NCI-H2227 (cell line): ENCODE measurements at regions not wholly inside any gene's neighbourhood (a gene's known extent, or its start where the extent isn't known, plus 50 kb on each side); places are given as distances from the start of the nearest gene placed in this dataset.

Source experiments
- DNase-seq: peaks from one replicate; lab custom pipeline; 2025; ENCODE audit not compliant: unreplicated experiment; lab: John Stamatoyannopoulos, UW

DNA sequence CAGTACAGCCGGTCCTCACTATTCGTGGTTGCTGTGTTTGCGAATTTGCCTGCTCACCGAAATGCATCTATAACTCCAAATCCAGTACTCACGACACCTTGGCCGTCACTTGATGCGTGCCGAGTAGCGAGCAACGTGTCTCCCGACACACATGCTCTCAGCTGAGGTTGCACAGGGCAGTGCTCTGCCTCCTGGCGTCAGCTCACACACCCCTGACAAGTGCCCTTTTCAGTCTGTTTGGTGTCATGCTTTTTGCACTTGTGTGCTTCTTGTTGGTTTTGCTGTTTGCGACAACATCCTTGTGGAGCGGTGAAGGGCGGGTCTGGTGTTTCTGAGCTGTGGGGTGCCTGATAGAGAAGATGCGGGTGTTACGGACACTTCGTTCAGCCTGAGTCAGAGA lies 110.4 kb upstream of the RFLNA start:
- no peak for DNase-seq

- no peak for DNase-seq
These were observed 108.8 kb upstream of the RFLNA start for GRCh38 chr12:124185971-124186686.

- DNase-seq: no peak
These were observed 106.8 kb upstream of the RFLNA start for GRCh38 chr12:124188084-124188483.

GRCh38 chr12:124188561-124189405 lies 106.1 kb upstream of the RFLNA start:
- DNase-seq: no peak

GRCh38 chr12:124190312-124191023 lies 104.4 kb upstream of the RFLNA start:
- DNase-seq: no peak

DNA sequence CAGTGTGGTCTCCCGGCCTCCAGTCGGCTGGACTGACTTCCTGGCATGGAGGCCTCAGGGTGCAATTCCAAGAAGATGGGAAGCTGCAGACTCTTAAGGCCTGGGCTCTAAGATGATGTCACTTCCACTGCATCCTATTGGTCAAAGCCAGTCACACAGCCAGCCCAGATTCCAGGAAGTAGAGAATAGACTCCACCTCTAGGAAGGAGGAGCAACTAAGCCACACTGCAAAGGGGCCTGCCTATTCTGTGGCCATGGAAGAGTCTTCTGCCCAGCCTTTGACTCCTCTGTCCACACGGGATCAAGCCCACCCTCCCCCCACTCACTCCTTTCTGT lies 103.9 kb upstream of the RFLNA start:
- no peak for DNase-seq

DNA sequence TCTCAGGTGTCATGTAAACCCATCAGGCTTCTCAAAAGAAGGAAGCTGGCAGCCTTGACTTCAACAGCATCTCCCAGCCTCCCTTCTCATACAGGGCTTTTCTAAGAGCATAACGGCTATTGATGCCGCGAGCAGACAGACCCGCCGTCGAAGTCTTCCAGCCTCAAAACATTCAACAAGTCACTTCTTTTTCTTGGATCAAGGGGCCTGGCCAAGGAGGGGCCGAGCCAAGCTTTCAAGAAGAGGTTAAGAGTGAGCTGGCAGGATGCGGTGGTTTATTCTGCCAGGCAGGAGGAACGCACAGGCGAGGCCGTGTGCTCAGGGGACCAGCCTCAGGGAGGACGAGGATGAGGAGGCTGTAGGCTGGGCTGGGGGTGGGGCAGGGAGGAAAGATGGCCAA lies 102.9 kb upstream of the RFLNA start:
- DNase-seq: no peak

DNA sequence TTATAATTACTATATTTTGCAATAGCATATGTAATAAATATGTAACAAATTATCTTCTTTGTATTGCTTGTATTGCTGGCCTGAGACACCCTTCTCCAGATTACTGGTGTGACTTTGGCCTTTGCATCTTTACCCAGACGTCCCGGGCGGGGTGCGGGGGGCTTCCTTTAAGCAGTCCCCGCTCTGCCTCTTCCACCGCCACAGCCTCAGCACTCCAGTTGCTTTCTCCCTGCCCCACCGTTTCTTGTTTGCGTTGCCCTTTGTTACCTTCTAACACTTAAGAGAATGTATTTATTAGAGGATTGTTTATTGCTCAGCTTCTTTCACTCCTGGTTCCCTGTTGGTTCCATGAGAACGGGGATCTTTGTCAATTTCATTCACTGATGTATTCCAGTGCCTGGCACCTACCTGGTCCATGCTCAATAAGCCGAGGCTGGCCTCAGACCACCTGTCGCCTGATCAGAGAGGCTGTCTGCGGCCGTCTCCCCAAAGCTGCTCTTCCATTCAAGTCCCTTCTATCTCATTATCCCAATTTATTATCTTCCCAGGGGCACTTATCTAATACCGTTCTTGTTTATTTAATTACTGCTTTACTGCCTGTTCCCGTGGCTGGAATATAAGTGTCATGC lies 100.5 kb upstream of the RFLNA start:
- no peak for DNase-seq

DNA sequence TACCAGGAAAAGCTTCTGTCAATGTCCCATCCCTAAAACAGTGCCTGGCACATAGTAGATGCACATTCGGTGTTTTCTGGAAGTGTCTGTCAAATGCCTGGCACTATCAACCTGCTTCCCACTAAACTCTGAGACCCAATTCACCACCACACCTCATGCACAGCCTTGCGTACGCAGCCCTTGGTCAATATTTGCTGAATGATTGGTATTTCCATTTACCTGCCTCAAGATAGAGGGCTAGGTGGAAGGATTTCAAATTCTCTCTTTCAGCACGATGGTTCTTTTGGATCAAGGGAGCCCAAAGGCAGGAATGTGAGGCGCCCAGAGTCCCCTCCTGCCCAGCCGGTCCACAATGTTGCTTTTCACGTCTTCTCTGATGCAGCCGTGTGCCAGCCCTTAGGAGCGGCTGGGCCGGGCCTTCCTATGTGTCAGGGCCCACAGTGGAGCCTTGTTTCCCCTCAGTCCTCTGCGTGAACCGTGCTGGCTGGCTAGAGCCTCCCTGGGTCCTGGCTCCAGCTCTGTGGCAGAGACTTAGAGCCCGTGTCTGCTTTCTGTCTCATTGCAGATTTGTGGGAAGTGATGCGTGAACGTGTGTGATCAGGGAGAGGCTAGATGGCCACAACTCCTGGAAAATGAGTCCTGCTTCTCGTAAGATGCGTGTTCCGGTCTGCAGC lies 99.9 kb upstream of the RFLNA start:
- DNase-seq: no peak

DNA sequence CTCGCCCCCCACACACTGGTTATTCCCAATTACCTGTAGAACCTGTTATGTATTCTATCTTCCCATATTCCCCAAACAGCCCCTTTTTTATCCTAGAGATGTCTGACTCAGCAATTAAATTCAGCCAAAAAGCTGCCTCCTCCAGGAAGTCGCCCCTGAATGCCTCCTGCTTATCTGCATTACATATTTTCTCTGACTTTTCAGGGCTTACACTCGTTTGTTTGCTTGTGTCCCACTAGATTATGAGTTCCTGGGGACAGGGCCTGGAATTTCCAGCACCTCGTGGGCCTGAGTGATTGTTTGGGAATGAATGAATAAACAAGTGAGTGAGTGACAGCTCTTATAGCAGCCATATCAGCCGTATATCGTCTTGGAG lies 99.3 kb upstream of the RFLNA start:
- no peak for DNase-seq

GRCh38 chr12:124196236-124196635 lies 98.7 kb upstream of the RFLNA start:
- no peak for DNase-seq

GRCh38 chr12:124201248-124201647 lies 93.6 kb upstream of the RFLNA start:
- no peak for DNase-seq

- no peak for DNase-seq
These were observed 91.7 kb upstream of the RFLNA start for GRCh38 chr12:124203176-124203575.

DNA sequence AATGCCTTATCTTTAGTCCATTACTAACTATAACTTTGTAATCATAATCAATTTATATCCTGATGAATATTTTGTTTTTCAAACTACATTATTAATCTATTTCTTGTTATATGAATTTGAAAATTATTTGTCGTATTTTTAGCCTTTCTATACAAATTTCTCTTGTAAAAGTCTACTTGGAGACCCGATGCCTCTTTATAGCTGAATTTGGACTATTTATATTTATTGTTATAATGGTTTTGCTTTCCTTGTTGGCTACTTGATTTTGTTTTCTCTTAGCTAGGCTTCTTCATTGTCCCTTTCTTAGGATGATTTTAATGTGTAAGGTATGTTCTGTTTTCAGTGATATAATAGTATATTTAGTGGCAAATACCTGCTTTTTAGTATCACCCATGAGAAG lies 89.5 kb upstream of the RFLNA start:
- no peak for DNase-seq

- no peak for DNase-seq
These were observed 87.8 kb upstream of the RFLNA start for GRCh38 chr12:124207049-124207448.

GRCh38 chr12:124207617-124208016 lies 87.3 kb upstream of the RFLNA start:
- no peak for DNase-seq

GRCh38 chr12:124208489-124208888 lies 86.4 kb upstream of the RFLNA start:
- DNase-seq: no peak

DNA sequence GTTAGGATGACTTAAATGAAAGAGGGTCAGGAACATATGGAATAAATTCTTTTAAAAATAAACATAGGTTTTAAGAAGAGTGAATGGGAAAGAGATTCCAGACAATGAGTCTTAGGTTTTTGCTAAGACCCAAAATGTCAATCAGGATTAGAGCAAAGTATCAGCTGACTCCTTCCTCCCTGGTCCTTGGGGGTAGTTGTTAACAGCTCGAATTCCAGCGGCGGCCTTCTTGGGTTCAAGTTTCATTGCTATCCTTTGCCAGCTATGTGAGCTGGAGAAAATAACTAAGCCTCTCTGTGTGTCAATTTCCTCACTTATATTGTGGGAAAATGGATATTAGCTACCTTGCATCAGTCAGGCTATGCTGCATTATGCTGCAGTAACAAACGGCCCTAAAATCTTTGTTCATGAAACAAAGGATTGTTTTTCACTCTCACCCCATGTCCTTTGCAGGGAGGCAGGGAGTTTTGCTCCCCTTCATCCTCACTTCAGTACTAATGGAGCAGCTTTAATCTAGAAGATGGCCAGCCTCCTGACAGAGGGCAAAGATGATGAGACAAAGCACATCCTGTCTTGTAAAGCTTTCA lies 83.8 kb upstream of the RFLNA start:
- no peak for DNase-seq

DNA sequence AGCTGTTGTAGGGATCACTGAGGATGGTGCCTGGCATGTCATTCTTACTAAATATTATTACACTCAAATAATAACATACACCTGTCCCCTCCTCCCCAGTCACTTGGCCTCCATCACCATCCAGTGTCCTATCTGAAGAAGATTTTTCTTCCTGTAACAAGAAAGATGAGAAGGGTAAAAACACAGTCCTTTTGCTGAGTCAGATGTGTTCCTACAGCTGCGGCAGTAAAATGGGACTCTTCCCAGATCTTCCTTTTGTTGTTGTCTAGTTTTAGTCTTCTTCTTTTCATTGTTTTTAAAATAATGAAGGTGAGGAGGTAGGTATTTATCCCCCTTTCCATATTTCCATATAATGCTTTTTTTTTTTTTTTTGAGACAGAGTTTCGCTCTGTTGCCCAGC lies 83.1 kb upstream of the RFLNA start:
- no peak for DNase-seq

GRCh38 chr12:124213666-124214347 lies 81.1 kb upstream of the RFLNA start:
- DNase-seq: no peak
